HepG2 (cell line): ENCODE measurements at regions not wholly inside any gene's neighbourhood (a gene's known extent, or its start where the extent isn't known, plus 50 kb on each side); places are given as distances from the start of the nearest gene placed in this dataset.

Experiments used
- ATAC-seq: fragments of 200-7000 bp; cut with Tn5 transposase; 3 replicates; pipeline ENCODE4 v1.9.1; 2020; ENCODE audit warnings: mild to moderate bottlenecking, moderate library complexity
- BruUV-seq: library from RNA; stranded (reverse); fragments of 400-500 nt; replicated peaks from 2 replicates; lab custom pipeline; 2021; lab: Mats Ljungman, UMichigan
- CTCF ChIA-PET: fragments of 300-600 bp; formaldehyde crosslinking; extraction: SDS; loops from one replicate; lab custom pipeline; 2021; ENCODE audit warnings: low total read pairs, inconsistent platforms, low intra/inter-chr PET ratio; lab: Yijun Ruan, JAX
- POLR2A ChIA-PET: fragments of 350-600 bp; sonication (Branson Sonifier 250); formaldehyde crosslinking; loops from one replicate; lab custom pipeline; 2020; ENCODE audit warnings: antibody characterized with exemption, inconsistent platforms; lab: Yijun Ruan, JAX
- DNase-seq: peaks from one replicate; pipeline ENCODE4 v3.0.0-alpha.2; 2015; ENCODE audit warnings: low spot score
- FAIRE-seq: peaks from 3 replicates; lab custom pipeline; 2011; peaks lifted over from hg19 to GRCh38; lab: Jason Lieb, UNC
- H2AFZ ChIP-seq: one replicate; pipeline ENCODE4 v1.6.1; 2011; ENCODE audit warnings: low read length, inconsistent platforms
- H3K27ac ChIP-seq: fragments of 300-600 bp; 3 replicates; pipeline ENCODE4 v1.8.0; 2011; ENCODE audit warnings: mixed run types, mild to moderate bottlenecking, mixed read lengths, low read length, inconsistent platforms; ENCODE audit not compliant: insufficient read depth; ENCODE audit errors: extremely low read length
- H3K27me3 ChIP-seq, 2 experiments: fragments of 200-600 bp in 1 of 2; 2 replicates in 1 of 2; 3 replicates in 1 of 2; pipeline versions ENCODE4 v1.6.0 to v1.8.0; 2011; ENCODE audit warnings: low read length in 2 of 2, mild to moderate bottlenecking in 2 of 2, moderate library complexity in 2 of 2, inconsistent platforms in 1 of 2; ENCODE audit not compliant: insufficient read depth in 2 of 2, control insufficient read depth in 1 of 2
- H3K36me3 ChIP-seq, 2 experiments: fragments of 200-600 bp in 1 of 2; replicated peaks in 1 of 2; 2 replicates in 1 of 2; 3 replicates in 1 of 2; pipeline versions ENCODE4 v1.5.1 to v1.8.0; 2011; ENCODE audit warnings: low read length in 2 of 2, inconsistent platforms in 1 of 2; ENCODE audit not compliant: insufficient read depth in 2 of 2, control insufficient read depth in 1 of 2
- H3K4me1 ChIP-seq: 2 replicates; pipeline ENCODE4 v1.5.1; 2012; ENCODE audit warnings: low read length, inconsistent platforms; ENCODE audit not compliant: insufficient read depth
- H3K4me2 ChIP-seq: 2 replicates; pipeline ENCODE4 v1.6.0; 2011; ENCODE audit warnings: low read depth, low read length, inconsistent platforms
- H3K4me3 ChIP-seq, 3 experiments: fragments of 200-600 bp in 1 of 3; sonication (generic), shearing (Covaris generic) in 1 of 3; replicated peaks in 1 of 3; 2 replicates each; pipeline ENCODE4 v1.5.1; 2011 to 2016; ENCODE audit warnings: low read length in 3 of 3, inconsistent platforms in 2 of 3, low read depth in 2 of 3, mild to moderate bottlenecking in 2 of 3, control low read depth in 1 of 3, mixed read lengths in 1 of 3; ENCODE audit not compliant: insufficient read depth in 1 of 3
- H3K79me2 ChIP-seq: one replicate; pipeline ENCODE4 v1.6.1; 2011; ENCODE audit warnings: low read length, inconsistent platforms; ENCODE audit not compliant: insufficient read depth
- H3K9ac ChIP-seq: 2 replicates; pipeline ENCODE4 v1.6.0; 2011; ENCODE audit warnings: mild to moderate bottlenecking, low read depth, low read length, inconsistent platforms; ENCODE audit not compliant: insufficient read depth
- H3K9me3 ChIP-seq: 2 replicates; pipeline ENCODE4 v1.5.1; 2012; ENCODE audit warnings: mild to moderate bottlenecking, low read length
- H4K20me1 ChIP-seq: 2 replicates; pipeline ENCODE4 v1.6.0; 2011; ENCODE audit warnings: inconsistent platforms, mild to moderate bottlenecking, low read length, moderate library complexity; ENCODE audit not compliant: insufficient read depth
- DPF2 ChIP-seq: sonication (generic); formaldehyde crosslinking; IDR thresholded peaks from 2 replicates; pipeline ENCODE4 v1.4.0; 2020; ENCODE audit warnings: mild to moderate bottlenecking, low read depth, missing genetic modification reagents, borderline replicate concordance
- NFIC ChIP-seq: IDR thresholded peaks from 2 replicates; pipeline ENCODE4 v1.6.1; 2012; ENCODE audit warnings: mild to moderate bottlenecking, low read length, inconsistent platforms
- POGZ ChIP-seq: sonication (generic); formaldehyde crosslinking; IDR thresholded peaks from 2 replicates; pipeline ENCODE4 v1.4.0; 2020; ENCODE audit warnings: mild to moderate bottlenecking, missing genetic modification reagents
- RFXANK ChIP-seq: IDR thresholded peaks from 2 replicates; pipeline ENCODE4 v1.6.1; 2016
- SIX1 ChIP-seq: sonication (generic); formaldehyde crosslinking; IDR thresholded peaks from 2 replicates; pipeline ENCODE4 v1.4.0; 2020; ENCODE audit warnings: missing genetic modification reagents, borderline replicate concordance
- SRSF4 ChIP-seq: fragments of 200-400 bp; formaldehyde crosslinking; IDR thresholded peaks from one replicate; pipeline ENCODE4 v1.6.1; 2018; ENCODE audit warnings: mild to moderate bottlenecking, low read depth, low read length, moderate library complexity; ENCODE audit not compliant: poor library complexity, severe bottlenecking
- THAP8 ChIP-seq: sonication (generic); formaldehyde crosslinking; IDR thresholded peaks from 2 replicates; pipeline ENCODE4 v1.5.1; 2020; ENCODE audit warnings: missing genetic modification reagents, mild to moderate bottlenecking, borderline replicate concordance
- ZMYM3 ChIP-seq: sonication (generic); formaldehyde crosslinking; IDR thresholded peaks from 2 replicates; pipeline ENCODE4 v1.5.1; 2020; ENCODE audit warnings: mild to moderate bottlenecking, missing genetic modification reagents
- ZNF335 ChIP-seq: sonication (generic); formaldehyde crosslinking; IDR thresholded peaks from 2 replicates; pipeline ENCODE4 v1.4.0; 2020; ENCODE audit warnings: missing genetic modification reagents
- ZNF607 ChIP-seq: sonication (generic); formaldehyde crosslinking; IDR thresholded peaks from 2 replicates; pipeline ENCODE4 v1.5.1; 2020; ENCODE audit warnings: missing genetic modification reagents, mild to moderate bottlenecking, borderline replicate concordance
- ZNF678 ChIP-seq: sonication (generic); formaldehyde crosslinking; IDR thresholded peaks from 2 replicates; pipeline ENCODE4 v1.4.0; 2020; ENCODE audit warnings: mild to moderate bottlenecking, missing genetic modification reagents
- ZNF816 ChIP-seq: sonication (generic); formaldehyde crosslinking; IDR thresholded peaks from 2 replicates; pipeline ENCODE4 v1.8.0; 2022; ENCODE audit warnings: missing genetic modification reagents, mild to moderate bottlenecking, borderline replicate concordance
- WGBS: methylation state at CpG from one replicate; pipeline ENCODE4 v1.1.6; 2017; ENCODE audit warnings: low lambda C conversion rate; 5-methylcytosine and 5-hydroxymethylcytosine counted together
- in situ Hi-C: cut with HindIII; loops from 2 replicates; pipeline ENCODE4 v1.10.0; 2017; ENCODE audit warnings: low pct_unique_long_range_greater_than_20kb; ENCODE audit not compliant: extremely low pct_ligation_motif_present
- intact Hi-C: fragments of 100-400 bp; cut with micrococcal nuclease; formaldehyde crosslinking; loops from one replicate; pipeline ENCODE4 v1.10.0; 2022; ENCODE audit not compliant: unreplicated experiment

DNA sequence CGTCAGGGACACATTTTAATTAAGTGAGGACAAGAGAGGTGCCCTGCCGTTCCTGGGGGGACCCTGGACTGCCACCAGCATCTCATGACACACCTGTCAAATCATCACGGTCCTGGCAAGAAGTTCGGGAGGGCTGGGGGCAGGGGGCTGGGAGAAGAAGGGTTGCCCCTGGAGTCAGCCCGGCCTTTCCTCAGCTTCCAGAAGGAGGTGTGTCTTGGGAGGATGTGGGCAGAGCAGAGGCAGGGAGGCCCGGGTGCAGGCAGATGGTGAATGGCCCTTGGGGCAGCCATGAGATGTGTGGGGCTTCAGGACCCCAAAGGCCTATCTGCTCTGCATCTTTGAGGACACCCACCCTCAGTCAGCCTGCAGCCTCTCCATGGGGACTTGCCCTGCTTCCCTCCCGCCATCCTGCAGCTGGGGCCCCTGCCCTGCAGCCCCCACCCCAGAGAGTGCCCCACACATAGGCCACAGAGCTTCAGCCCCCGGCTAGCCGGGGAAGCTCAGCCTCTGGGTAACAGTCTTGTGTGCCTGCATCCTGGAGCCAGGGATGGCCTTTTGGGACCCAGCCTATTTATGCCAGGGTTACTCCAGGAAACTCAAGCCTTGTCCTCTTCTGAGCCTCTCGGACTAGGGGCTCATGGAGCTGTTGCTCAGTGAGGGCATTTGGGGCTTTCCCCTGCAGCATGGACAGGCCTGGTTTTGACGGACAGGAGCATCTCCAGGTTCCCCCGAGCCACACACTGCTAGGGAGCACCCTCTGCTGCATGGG is 178.5 kb downstream of the KIF26A start (continued):
- TF ChIP-seq ZMYM3 (CRISPR knock-in tag) (no peak), RFXANK (CRISPR knock-in tag) (no peak), DPF2 (CRISPR knock-in tag) (no peak), SIX1 (CRISPR knock-in tag) (no peak)
- TF ChIP-seq, all 625 proteins: peak for 0

DNA sequence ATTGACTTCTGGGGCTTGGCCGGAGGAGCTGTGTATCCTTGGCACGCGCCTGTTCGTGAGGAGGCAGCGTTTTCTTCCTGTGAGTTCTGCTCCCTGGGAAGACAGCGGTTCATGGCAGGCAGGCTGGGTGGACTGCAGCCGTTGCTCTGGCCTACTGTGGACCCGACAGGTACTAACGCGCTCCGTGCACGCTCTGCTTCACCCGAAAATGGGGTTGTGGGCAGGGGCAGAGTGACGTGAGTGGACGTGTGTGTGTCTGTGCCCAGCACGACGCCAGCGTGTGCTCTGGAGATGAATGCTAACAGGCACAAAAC is 179.1 kb downstream of the KIF26A start:
- Histone ChIP-seq H3K79me2 (no peaks in the 10 kb centered on the region), H3K36me3 (no peaks in the 10 kb centered on the region), H3K27ac (no peak overlapping the region), H3K4me1 (no peaks in the 10 kb centered on the region), H3K4me2 (no peak overlapping the region), H2AFZ (no peak overlapping the region), H3K9me3 (no peaks in the 10 kb centered on the region), H3K9ac (no peak overlapping the region), H4K20me1 (no peaks in the 10 kb centered on the region), H3K4me3 (no peak overlapping the region), H3K27me3 (peaks cover 10 to 46% of the 10 kb centered on the region in 2 experiments; a peak in 4 of 5 replicates)
- ChIA-PET POLR2A (no interaction called here), CTCF (no interaction called here)
- no TSS peak for BruUV-seq
- no peak for FAIRE-seq
- DNase-seq, result no peak
- under 1% methylated on average over 17 of the region's 18 CpGs for WGBS
- TF ChIP-seq NFIC (no peak), ZNF335 (CRISPR knock-in tag) (no peak), THAP8 (no peak), ZNF816 (no peak), POGZ (CRISPR knock-in tag) (no peak), ZNF678 (CRISPR knock-in tag) (no peak), SRSF4 (no peak), ZNF607 (no peak)
- intact Hi-C loops, result no loop called here
- in situ Hi-C loops, result no loop called here
- no peak for ATAC-seq
